ENCODE measurements at regions not wholly inside any gene's neighbourhood (a gene's known extent, or its start where the extent isn't known, plus 50 kb on each side); places are given as distances from the start of the nearest gene placed in this dataset.
"Not testable (repeated sequence)": the region's sequence is repeated elsewhere in the genome, so short reads cannot be mapped to it uniquely, and the experiment has no call there.

DNA sequence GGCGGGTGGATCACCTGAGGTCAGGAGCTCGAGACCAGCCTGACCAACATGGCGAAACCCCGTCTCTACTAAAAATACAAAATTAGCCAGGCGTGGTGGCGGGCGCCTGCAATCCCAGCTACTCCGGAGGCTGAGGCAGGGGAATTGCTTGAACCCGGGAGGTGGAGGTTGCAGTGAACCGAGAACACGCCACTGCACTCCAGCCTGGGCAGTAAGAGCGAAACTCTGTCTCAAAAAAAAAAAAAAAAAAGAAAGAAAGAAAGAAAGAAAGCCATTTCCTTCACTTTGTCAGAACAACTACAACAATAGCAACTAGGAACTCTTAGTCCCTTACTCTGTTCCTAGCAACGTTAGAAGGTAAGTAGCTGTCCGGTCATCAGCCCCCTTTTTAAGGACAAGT is 222.9 kb upstream of the JARID2 start:
- TF ChIP-seq POLR2A (IDR thresholded peaks at IDR 0.05); CTCF (IDR thresholded peaks at IDR 0.05 in 4 of 5, conservative IDR thresholded peaks at IDR 0.05 in 1 of 5): not testable (repeated sequence)
